Pancreas (tissue), 10 donors: ENCODE measurements at regions not wholly inside any gene's neighbourhood (a gene's known extent, or its start where the extent isn't known, plus 50 kb on each side); places are given as distances from the start of the nearest gene placed in this dataset.

Experiments used
- ATAC-seq, 4 donors: fragments of 200-7000 bp; cut with Tn5 transposase; one replicate each; pipeline versions ENCODE4 v1.8.0 to v1.9.1; 2020; ENCODE audit warnings: mild to moderate bottlenecking in 4 of 4, moderate library complexity in 4 of 4
- DNase-seq, 6 donors: peaks; one replicate each; pipeline ENCODE4 v3.0.0-alpha.2; 2020
- FAIRE-seq: peaks from 2 replicates; lab custom pipeline; 2012; peaks lifted over from hg19 to GRCh38; lab: Jason Lieb, UNC
- H3K27ac ChIP-seq, 4 donors: fragments of 200-600 bp; sonication (generic); 1 replicate in 3 of 4; 2 replicates in 1 of 4; pipeline versions ENCODE4 v1.5.0 to v1.8.0; 2020
- H3K27me3 ChIP-seq, 4 donors: fragments of 200-600 bp; one replicate each; pipeline ENCODE4 v1.8.0; 2021
- H3K36me3 ChIP-seq, 3 donors: fragments of 200-600 bp; sonication (generic) in 1 of 3; one replicate each; pipeline versions ENCODE4 v1.5.0 to v1.8.0; 2020 to 2021
- H3K4me1 ChIP-seq, 3 donors: fragments of 200-600 bp; one replicate each; pipeline ENCODE4 v1.8.0; 2021
- H3K4me3 ChIP-seq, 4 donors: fragments of 200-600 bp; sonication (generic) in 2 of 4; one replicate each; pipeline versions ENCODE4 v1.5.0 to v1.8.0; 2020 to 2021
- H3K9me3 ChIP-seq, 4 donors: fragments of 200-600 bp; one replicate each; pipeline ENCODE4 v1.8.0; 2021
- CTCF ChIP-seq, 4 donors: fragments of 200-600 bp; sonication (generic) in 3 of 4; IDR thresholded peaks; one replicate each; pipeline versions ENCODE4 v1.5.0 to v1.8.0; 2021; ENCODE audit warnings: antibody characterized with exemption in 4 of 4
- WGBS, 2 donors: extraction: QIAGEN DNeasy Blood & Tissue Kit; methylation state at CpG; one replicate each; pipeline ENCODE4 v1.1.7; 2013; 5-methylcytosine and 5-hydroxymethylcytosine counted together
- intact Hi-C, 3 donors: fragments of 100-400 bp; cut with DNase I; formaldehyde crosslinking; loops; one replicate each; pipeline versions ENCODE4 v1.11.1 to v1.14.2; 2022
- donor health status: healthy with polysubstance abuse.
- donor health status: DM: no; HTN: no; CAD: no; lungs with moderate emphysema.
- donor health status: DM: no; HTN: no; CAD: no.
- donor health status: control.
- donor health status: control.
- donor health status: Bipolar disorder and iron deficiency.
- donor health status: DM: yes; HTN: yes; CAD: no.
- donor health status: DM: no; HTN: no; CAD: no.
- donor health status: DM: no; HTN: no; CAD: no.
- donor health status: DM: yes; HTN: yes; CAD: no.

DNA sequence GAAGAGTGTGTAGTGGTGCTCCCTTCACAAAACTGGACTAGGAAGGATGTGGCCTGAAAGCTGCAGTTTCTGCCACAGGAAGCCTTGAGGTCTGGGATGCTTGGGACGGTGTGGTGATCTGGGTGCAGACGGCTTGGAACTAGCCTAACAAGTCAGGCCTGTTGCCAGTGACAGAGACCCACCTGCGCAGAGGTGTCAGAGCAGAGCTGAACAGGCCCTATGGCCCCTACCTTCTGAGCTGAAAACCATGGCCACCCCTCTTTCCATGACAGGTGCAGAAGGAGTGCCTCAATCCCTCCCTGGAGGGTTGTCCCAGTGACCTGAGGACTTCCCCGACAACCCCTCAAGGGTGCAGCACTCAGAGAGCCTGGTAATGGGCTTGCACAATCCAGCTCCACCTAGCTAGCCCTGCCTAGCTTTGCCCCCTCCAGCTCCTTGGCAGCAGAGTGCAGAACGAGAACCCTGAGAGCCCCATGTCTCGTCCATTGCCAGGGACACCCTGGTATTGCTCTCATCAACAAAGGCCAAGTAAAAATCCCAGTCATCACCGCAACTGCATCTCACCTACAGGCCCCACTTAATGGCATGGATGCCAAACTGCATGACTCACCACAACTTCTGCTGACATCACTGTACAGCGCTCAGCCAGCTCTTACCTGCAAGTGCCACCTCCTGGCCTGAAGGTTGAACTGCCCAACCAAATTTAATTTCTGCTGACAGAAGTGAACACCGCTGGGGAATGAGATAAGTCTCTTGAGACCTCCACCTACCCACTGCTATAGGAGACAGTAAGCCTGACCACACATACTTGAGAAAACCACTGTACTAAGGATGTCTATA is 563.1 kb downstream of the TFAP2A start:
- H3K4me3 ChIP-seq: no peak overlapping the region
- TF ChIP-seq CTCF (IDR thresholded peaks at IDR 0.05): no peak
- WGBS, 2 donors: 64 to 76% methylated on average over 9 of the region's 9 CpGs
- intact Hi-C loops: no loop called here
- H3K27me3 ChIP-seq: no peaks in the 10 kb centered on the region
- H3K36me3 ChIP-seq: no peaks in the 10 kb centered on the region
- DNase-seq (no peak), ATAC-seq (no peak), FAIRE-seq (no peak)
- no peaks in the 10 kb centered on the region for H3K9me3 ChIP-seq
- H3K27ac ChIP-seq: no peak overlapping the region
- H3K4me1 ChIP-seq: no peaks in the 10 kb centered on the region

- intact Hi-C loops: no loop called here
- 44 to 55% methylated on average over 2 of the region's 2 CpGs for WGBS, 2 donors
- ATAC-seq (no peak), FAIRE-seq (no peak), DNase-seq (no peak)
- H3K4me3 ChIP-seq: no peak overlapping the region
- no peaks in the 10 kb centered on the region for H3K27me3 ChIP-seq
- H3K27ac ChIP-seq: no peak overlapping the region
- H3K9me3 ChIP-seq: no peaks in the 10 kb centered on the region
- no peaks in the 10 kb centered on the region for H3K36me3 ChIP-seq
- TF ChIP-seq CTCF (IDR thresholded peaks at IDR 0.05): no peak
- H3K4me1 ChIP-seq: no peaks in the 10 kb centered on the region
Measured at GRCh38 chr6:9851006-9851405, 563.9 kb downstream of the TFAP2A start.

DNA sequence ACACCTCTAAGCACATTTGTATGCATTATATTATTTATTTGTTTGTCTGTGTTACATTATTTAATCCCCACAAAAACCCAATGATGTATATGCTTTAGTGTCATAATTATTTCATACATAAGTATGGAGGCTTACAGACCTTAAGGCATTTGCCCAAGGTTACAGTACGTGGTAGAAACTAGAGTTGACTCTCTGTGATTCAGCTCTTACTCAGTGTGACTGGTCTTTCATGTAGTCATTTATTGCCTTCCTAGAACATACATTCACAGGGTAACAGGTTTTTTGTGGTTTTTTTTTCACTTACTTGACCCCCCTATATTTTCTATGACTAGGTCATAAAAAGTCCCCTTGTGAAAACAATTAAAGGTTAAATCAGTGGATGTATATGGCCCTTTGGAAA is 566.8 kb downstream of the TFAP2A start:
- H3K4me1 ChIP-seq: no peaks in the 10 kb centered on the region
- no peak for DNase-seq
- intact Hi-C loops: no loop called here
- no peak overlapping the region for H3K4me3 ChIP-seq
- TF ChIP-seq CTCF (IDR thresholded peaks at IDR 0.05): no peak
- 52 to 53% methylated on average over 1 of the region's 1 CpG for whole genome bisulfite sequencing, 2 donors
- no peaks in the 10 kb centered on the region for H3K27me3 ChIP-seq
- no peak for ATAC-seq
- no peak overlapping the region for H3K27ac ChIP-seq
- no peaks in the 10 kb centered on the region for H3K36me3 ChIP-seq
- no peaks in the 10 kb centered on the region for H3K9me3 ChIP-seq
- FAIRE-seq: no peak

DNA sequence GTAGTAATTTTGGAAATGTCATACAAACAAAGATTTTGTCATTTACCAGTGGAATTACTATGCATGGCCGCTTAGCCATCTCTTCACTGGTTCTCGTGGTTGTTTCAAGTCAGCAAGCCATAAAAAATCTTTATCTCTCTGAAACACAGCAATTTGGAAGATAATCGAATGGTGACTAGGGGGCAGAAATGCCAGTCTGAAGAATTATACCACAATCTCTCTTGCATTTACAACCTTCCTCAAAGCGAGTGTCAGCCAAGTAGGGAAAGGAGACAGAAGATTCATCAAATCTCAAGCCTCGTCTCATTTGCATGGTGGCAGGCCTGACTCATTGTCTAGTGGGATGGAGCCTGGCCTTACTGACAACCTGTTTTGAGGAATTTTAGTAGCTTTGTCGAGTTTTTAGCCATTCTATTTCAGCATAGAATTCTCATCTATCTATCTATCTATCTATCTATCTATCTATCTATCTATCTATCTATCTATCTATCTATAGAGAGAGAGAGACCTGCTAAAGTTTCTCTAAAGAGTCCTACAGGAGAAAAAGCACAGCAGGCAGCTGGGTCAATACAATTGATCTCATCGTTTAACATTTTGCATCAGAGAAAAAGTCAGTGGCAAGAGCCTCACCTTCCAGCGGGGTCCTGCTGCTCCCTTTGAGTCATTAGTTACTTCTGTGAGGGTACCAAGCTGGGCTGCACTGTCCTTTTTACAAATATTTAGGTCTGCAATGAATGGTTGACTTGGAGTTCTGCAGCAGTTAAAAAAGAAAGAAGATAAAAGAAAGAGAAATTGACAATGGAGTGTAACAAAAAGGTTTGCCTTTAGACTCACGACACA is 572.8 kb downstream of the TFAP2A start:
- TF ChIP-seq CTCF (IDR thresholded peaks at IDR 0.05): no peak
- WGBS, 2 donors: 41 to 53% methylated on average over 9 of the region's 9 CpGs
- FAIRE-seq (no peak), ATAC-seq (no peak), DNase-seq (no peak)
- H3K4me1 ChIP-seq: no peaks in the 10 kb centered on the region
- no peak overlapping the region for H3K4me3 ChIP-seq
- no peak overlapping the region for H3K27ac ChIP-seq
- intact Hi-C loops: no loop called here
- no peaks in the 10 kb centered on the region for H3K27me3 ChIP-seq
- no peaks in the 10 kb centered on the region for H3K9me3 ChIP-seq
- H3K36me3 ChIP-seq: no peaks in the 10 kb centered on the region
